ENCODE measurements at regions not wholly inside any gene's neighbourhood (a gene's known extent, or its start where the extent isn't known, plus 50 kb on each side); places are given as distances from the start of the nearest gene placed in this dataset.

- TF ChIP-seq POLR2AphosphoS5 (IDR thresholded peaks at IDR 0.05), result no peak
- TF ChIP-seq, protein P1, sequence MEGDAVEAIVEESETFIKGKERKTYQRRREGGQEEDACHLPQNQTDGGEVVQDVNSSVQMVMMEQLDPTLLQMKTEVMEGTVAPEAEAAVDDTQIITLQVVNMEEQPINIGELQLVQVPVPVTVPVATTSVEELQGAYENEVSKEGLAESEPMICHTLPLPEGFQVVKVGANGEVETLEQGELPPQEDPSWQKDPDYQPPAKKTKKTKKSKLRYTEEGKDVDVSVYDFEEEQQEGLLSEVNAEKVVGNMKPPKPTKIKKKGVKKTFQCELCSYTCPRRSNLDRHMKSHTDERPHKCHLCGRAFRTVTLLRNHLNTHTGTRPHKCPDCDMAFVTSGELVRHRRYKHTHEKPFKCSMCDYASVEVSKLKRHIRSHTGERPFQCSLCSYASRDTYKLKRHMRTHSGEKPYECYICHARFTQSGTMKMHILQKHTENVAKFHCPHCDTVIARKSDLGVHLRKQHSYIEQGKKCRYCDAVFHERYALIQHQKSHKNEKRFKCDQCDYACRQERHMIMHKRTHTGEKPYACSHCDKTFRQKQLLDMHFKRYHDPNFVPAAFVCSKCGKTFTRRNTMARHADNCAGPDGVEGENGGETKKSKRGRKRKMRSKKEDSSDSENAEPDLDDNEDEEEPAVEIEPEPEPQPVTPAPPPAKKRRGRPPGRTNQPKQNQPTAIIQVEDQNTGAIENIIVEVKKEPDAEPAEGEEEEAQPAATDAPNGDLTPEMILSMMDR (IDR thresholded peaks at IDR 0.05 in 8 of 11, conservative IDR thresholded peaks at IDR 0.05 in 3 of 11), result peak; percentile 53 to 94 (median 84)
- no peak for TF ChIP-seq POLR2A (IDR thresholded peaks at IDR 0.05)
- intact Hi-C loops (cut with DNase I; ENCODE audit: low total_unique reads), result loop anchor here (5.0 kb wide), 1 partner anchor 1212 kb away; no protein-coding TSS in a partner anchor
- DNase-seq, result no peak
Observed at GRCh38 chr1:55375617-55376258, 160.6 kb upstream of the USP24 start.

GRCh38 chr1:55374801-55375616 lies 159.8 kb upstream of the USP24 start:
- DNase-seq, result no peak
- intact Hi-C loops (cut with DNase I; ENCODE audit: low total_unique reads), result loop anchor here (5.0 kb wide), 1 partner anchor 1212 kb away; no protein-coding TSS in a partner anchor
- Histone ChIP-seq H3K27ac (no peak overlapping the region), H3K27me3 (replicated peaks in 1 of 7) (peaks cover 0 to under 1% (median 0%) of the 10 kb centered on the region in 7 donors), H3K9me3 (no peaks in the 10 kb centered on the region), H3K4me3 (no peak overlapping the region), H3K4me1 (peaks cover 0 to 7% (median 0%) of the 10 kb centered on the region in 6 donors), H3K36me3 (no peaks in the 10 kb centered on the region)
- WGBS, 5 donors, result 92 to 96% (median 93%) methylated on average over 14 of the region's 14 CpGs
- TF ChIP-seq, protein P1 (IDR thresholded peaks at IDR 0.05 in 8 of 11, conservative IDR thresholded peaks at IDR 0.05 in 3 of 11), result no peak
- TF ChIP-seq POLR2A (IDR thresholded peaks at IDR 0.05), result no peak
- no peak for TF ChIP-seq POLR2AphosphoS5 (IDR thresholded peaks at IDR 0.05)

More at GRCh38 chr1:55375617-55376258, 160.6 kb upstream of the USP24 start:
- H3K27me3 ChIP-seq (replicated peaks in 1 of 7), result no peaks in the 10 kb centered on the region
- peaks cover 0 to 7% (median 0%) of the 10 kb centered on the region in 6 donors for H3K4me1 ChIP-seq
- no peaks in the 10 kb centered on the region for H3K36me3 ChIP-seq
- H3K4me3 ChIP-seq, result no peak overlapping the region
- 20 to 37% (median 26%) methylated on average over 4 of the region's 4 CpGs for WGBS, 5 donors
- no peaks in the 10 kb centered on the region for H3K9me3 ChIP-seq
- H3K27ac ChIP-seq, result no peak overlapping the region

- no peaks in the 10 kb centered on the region for H3K9me3 ChIP-seq
- WGBS, 5 donors, result 91 to 100% (median 93%) methylated on average over 1 of the region's 1 CpG
- no peak overlapping the region for H3K27ac ChIP-seq
- peaks cover 0 to 4% (median 0%) of the 10 kb centered on the region in 7 donors for H3K27me3 ChIP-seq (replicated peaks in 1 of 7)
- intact Hi-C loops (cut with DNase I; ENCODE audit: low total_unique reads), result no loop called here
- no peaks in the 10 kb centered on the region for H3K36me3 ChIP-seq
- H3K4me1 ChIP-seq, result peaks cover 0 to 7% (median 0%) of the 10 kb centered on the region in 6 donors
- TF ChIP-seq, protein P1 (IDR thresholded peaks at IDR 0.05 in 8 of 11, conservative IDR thresholded peaks at IDR 0.05 in 3 of 11), result no peak
- TF ChIP-seq POLR2AphosphoS5 (IDR thresholded peaks at IDR 0.05), result no peak
- no peak for TF ChIP-seq POLR2A (IDR thresholded peaks at IDR 0.05)
- DNase-seq, result no peak
- no peak overlapping the region for H3K4me3 ChIP-seq
Observed at GRCh38 chr1:55374216-55374615, 159.1 kb upstream of the USP24 start.

DNA sequence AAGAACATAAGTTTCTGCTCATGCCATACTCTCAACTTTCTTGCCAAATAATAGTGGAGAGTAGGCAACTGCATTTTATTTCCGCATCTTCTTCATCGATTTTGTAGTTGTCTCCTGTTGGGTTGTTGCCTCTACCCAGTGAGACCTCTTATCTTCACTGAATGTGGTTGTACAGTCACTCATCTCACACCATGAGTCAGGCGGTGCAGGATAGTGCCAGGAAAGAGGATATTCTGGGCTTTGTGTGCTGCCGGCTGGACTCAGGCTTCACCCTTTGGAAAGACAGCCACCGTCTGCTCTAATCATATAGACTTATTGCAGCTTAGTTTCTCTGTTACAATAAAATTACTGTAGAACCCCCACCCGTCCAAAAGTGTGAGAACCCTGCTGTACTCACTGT lies 154.3 kb upstream of the USP24 start:
- H3K27me3 ChIP-seq (replicated peaks in 1 of 7), result peaks cover 0 to 4% (median 0%) of the 10 kb centered on the region in 7 donors
- TF ChIP-seq POLR2A (IDR thresholded peaks at IDR 0.05), result no peak
- no peak for TF ChIP-seq POLR2AphosphoS5 (IDR thresholded peaks at IDR 0.05)
- TF ChIP-seq, protein P1 (IDR thresholded peaks at IDR 0.05 in 8 of 11, conservative IDR thresholded peaks at IDR 0.05 in 3 of 11), result no peak
- H3K27ac ChIP-seq, result no peak overlapping the region
- no peak for DNase-seq
- no peaks in the 10 kb centered on the region for H3K4me1 ChIP-seq
- no peak overlapping the region for H3K4me3 ChIP-seq
- intact Hi-C loops (cut with DNase I; ENCODE audit: low total_unique reads), result no loop called here
- 85 to 92% (median 88%) methylated on average over 6 of the region's 6 CpGs for WGBS, 5 donors
- peaks cover 0 to 7% (median 0%) of the 10 kb centered on the region in 8 donors for H3K9me3 ChIP-seq
- no peaks in the 10 kb centered on the region for H3K36me3 ChIP-seq
